ENCODE measurements at regions not wholly inside any gene's neighbourhood (a gene's known extent, or its start where the extent isn't known, plus 50 kb on each side); places are given as distances from the start of the nearest gene placed in this dataset.

GRCh38 chr7:42337225-42337905, 100.4 kb upstream of the GLI3 start:
- no peak for DNase-seq (ENCODE audit: low read depth in 2 of 3, low spot score in 2 of 3)

DNA sequence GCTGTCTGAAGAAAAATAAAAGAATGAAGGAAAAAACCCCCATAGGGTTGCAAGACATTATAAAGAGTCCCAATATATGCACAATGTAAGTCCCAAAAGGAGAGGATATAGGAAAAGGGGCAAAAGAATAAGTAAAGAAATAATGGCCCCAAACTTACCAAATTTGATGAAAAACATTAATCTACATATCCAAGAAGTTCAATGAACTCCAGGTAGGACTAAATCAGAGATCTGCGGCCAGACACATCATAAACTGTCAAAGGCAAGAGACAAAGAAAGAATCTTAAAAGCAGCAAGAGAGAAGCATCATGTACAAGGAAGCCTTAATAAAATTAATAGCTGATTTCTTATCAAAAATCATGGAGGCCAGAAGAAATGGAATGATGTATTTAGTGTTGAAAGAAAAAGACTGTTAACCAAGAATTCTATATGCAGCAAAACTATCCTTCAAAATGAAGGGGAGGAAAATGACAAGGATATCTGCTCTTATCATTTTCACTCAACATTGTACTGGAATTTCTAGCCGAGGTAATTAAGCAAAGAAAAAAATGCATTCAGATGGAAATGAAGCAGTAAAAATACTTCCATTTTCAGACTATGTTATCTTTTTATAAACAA, 95.7 kb upstream of the GLI3 start:
- DNase-seq (ENCODE audit: low read depth in 2 of 3, low spot score in 2 of 3) = no peak

DNA sequence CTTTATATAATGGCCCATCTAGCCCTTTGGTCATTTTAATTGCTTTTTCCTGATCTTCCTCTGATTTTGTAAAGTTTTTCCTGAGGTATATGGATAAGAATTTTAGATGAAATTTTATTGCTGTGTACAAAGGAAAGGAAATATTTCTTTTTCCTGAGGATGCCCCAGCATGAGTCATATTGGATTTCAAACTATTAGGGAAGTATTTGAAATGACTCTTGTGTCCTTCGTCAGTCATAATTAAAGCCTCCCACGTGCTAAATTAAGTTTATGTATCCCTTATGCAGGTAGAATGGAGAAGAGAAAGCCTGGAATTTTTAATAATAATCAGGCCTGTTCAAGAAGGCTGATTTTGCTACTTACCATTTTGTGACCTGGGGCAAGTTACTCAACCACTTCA, 82.6 kb upstream of the GLI3 start:
- no peak for DNase-seq (ENCODE audit: low read depth in 2 of 3, low spot score in 2 of 3)

- no peak for DNase-seq (ENCODE audit: low read depth in 2 of 3, low spot score in 2 of 3)
Measured at GRCh38 chr7:42315631-42316030, 78.6 kb upstream of the GLI3 start.

GRCh38 chr7:42315103-42315502, 78.1 kb upstream of the GLI3 start:
- no peak for DNase-seq (ENCODE audit: low read depth in 2 of 3, low spot score in 2 of 3)

GRCh38 chr7:42314696-42315095, 77.7 kb upstream of the GLI3 start:
- no peak for DNase-seq (ENCODE audit: low read depth in 2 of 3, low spot score in 2 of 3)

- no peak for DNase-seq (ENCODE audit: low read depth in 2 of 3, low spot score in 2 of 3)
Measured at GRCh38 chr7:42311195-42311594, 74.2 kb upstream of the GLI3 start.

DNA sequence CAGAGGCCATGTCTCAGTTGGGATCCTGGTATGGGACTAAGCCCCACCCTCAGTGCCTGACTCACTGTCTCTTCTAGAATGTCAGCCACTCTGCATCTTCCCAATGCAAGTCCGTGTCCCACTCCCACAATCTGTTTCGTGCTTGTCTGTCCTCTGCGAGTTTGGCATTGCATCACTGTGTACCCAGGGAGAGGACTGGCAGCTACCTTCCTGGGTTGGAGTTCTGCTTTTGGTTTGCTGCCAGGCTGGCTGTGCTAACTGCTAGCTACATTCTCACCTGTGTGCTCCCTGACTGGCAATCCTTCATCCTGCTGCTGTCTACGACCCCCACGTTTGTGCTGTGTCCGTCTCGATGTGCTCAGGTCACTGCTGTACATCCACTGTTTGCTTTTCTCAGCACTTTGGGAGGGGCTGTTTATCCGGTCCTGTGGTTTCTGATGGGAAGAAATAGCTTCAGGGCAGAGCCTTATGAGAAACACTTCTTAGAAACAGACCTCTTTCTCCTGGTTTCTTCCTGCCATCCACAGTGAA, 56.0 kb upstream of the GLI3 start:
- no peak for DNase-seq (ENCODE audit: low read depth in 2 of 3, low spot score in 2 of 3)

- DNase-seq (ENCODE audit: low read depth in 2 of 3, low spot score in 2 of 3) = no peak
Measured at GRCh38 chr7:42289473-42289872, 52.5 kb upstream of the GLI3 start.

Measured in activated CD8-positive, alpha-beta memory T cell treated with anti-CD3 and anti-CD28 coated beads for 48 hours (primary cell).